H9 (cell line): ENCODE measurements at regions not wholly inside any gene's neighbourhood (a gene's known extent, or its start where the extent isn't known, plus 50 kb on each side); places are given as distances from the start of the nearest gene placed in this dataset.

Experiments used
- DNase-seq: peaks from one replicate; pipeline ENCODE4 v3.0.0-alpha.2; 2017
- H2AFZ ChIP-seq: one replicate; pipeline ENCODE4 v1.6.1; 2013; ENCODE audit warnings: mild to moderate bottlenecking, low read length, control low read depth, moderate library complexity
- H2AK5ac ChIP-seq: 2 replicates; pipeline ENCODE4 v1.6.1; 2013; ENCODE audit warnings: low read length, control low read depth, mixed read lengths; ENCODE audit not compliant: insufficient read length
- H2BK120ac ChIP-seq: one replicate; pipeline ENCODE4 v1.6.1; 2013; ENCODE audit warnings: low read depth, mild to moderate bottlenecking, low read length, control low read depth, inconsistent platforms; ENCODE audit not compliant: poor library complexity, severe bottlenecking
- H2BK12ac ChIP-seq: 2 replicates; pipeline ENCODE4 v1.6.1; 2013; ENCODE audit warnings: low read length, control low read depth, mixed read lengths, low read depth; ENCODE audit not compliant: insufficient read length
- H2BK15ac ChIP-seq: 2 replicates; pipeline ENCODE4 v1.6.1; 2013; ENCODE audit warnings: low read depth, low read length, control low read depth
- H2BK20ac ChIP-seq: one replicate; pipeline ENCODE4 v1.6.1; 2013; ENCODE audit warnings: low read depth, mild to moderate bottlenecking, low read length, control low read depth, inconsistent platforms; ENCODE audit not compliant: poor library complexity, severe bottlenecking
- H2BK5ac ChIP-seq: 2 replicates; pipeline ENCODE4 v1.6.1; 2013; ENCODE audit warnings: low read length, control low read depth, mixed read lengths; ENCODE audit not compliant: insufficient read length
- H3K14ac ChIP-seq: 2 replicates; pipeline ENCODE4 v1.6.1; 2013; ENCODE audit warnings: low read length, control low read depth; ENCODE audit not compliant: insufficient read depth
- H3K18ac ChIP-seq: 2 replicates; pipeline ENCODE4 v1.6.1; 2013; ENCODE audit warnings: low read depth, mild to moderate bottlenecking, mixed read lengths, low read length, control low read depth; ENCODE audit not compliant: insufficient read length
- H3K23ac ChIP-seq: 2 replicates; pipeline ENCODE4 v1.6.1; 2013; ENCODE audit warnings: low read length, control low read depth, mixed read lengths, low read depth; ENCODE audit not compliant: insufficient read length
- H3K23me2 ChIP-seq: 2 replicates; pipeline ENCODE4 v1.6.1; 2013; ENCODE audit warnings: low read depth, mild to moderate bottlenecking, mixed read lengths, low read length, control low read depth; ENCODE audit not compliant: insufficient read length, poor library complexity, severe bottlenecking
- H3K27ac ChIP-seq: 2 replicates; pipeline ENCODE4 v1.5.1; 2013; ENCODE audit warnings: low read length, control low read depth, mixed read lengths, low read depth; ENCODE audit not compliant: insufficient read length
- H3K27me3 ChIP-seq: 2 replicates; pipeline ENCODE4 v1.6.1; 2013; ENCODE audit warnings: low read length, control low read depth, inconsistent platforms; ENCODE audit not compliant: insufficient read depth
- H3K4ac ChIP-seq: 2 replicates; pipeline ENCODE4 v1.6.1; 2013; ENCODE audit warnings: low read depth, mild to moderate bottlenecking, control low read depth, inconsistent platforms, low read length, moderate library complexity
- H3K4me1 ChIP-seq: 2 replicates; pipeline ENCODE4 v1.6.1; 2013; ENCODE audit warnings: low read length, control low read depth, inconsistent platforms; ENCODE audit not compliant: insufficient read depth
- H3K4me2 ChIP-seq: 2 replicates; pipeline ENCODE4 v1.6.1; 2013; ENCODE audit warnings: low read length, control low read depth, mixed read lengths; ENCODE audit not compliant: insufficient read length, insufficient read depth
- H3K56ac ChIP-seq: 2 replicates; pipeline ENCODE4 v1.6.1; 2013; ENCODE audit warnings: low read depth, mild to moderate bottlenecking, mixed read lengths, low read length, control low read depth; ENCODE audit not compliant: insufficient read length
- H3K79me1 ChIP-seq: 2 replicates; pipeline ENCODE4 v1.6.1; 2013; ENCODE audit warnings: low read depth, mild to moderate bottlenecking, moderate library complexity, low read length, control low read depth, inconsistent platforms; ENCODE audit not compliant: insufficient read depth, poor library complexity, severe bottlenecking
- H3K79me2 ChIP-seq: 2 replicates; pipeline ENCODE4 v1.6.1; 2013; ENCODE audit warnings: low read length, control low read depth, inconsistent platforms; ENCODE audit not compliant: insufficient read depth
- H3K9ac ChIP-seq: 2 replicates; pipeline ENCODE4 v1.6.1; 2013; ENCODE audit warnings: low read length, control low read depth, mixed read lengths; ENCODE audit not compliant: insufficient read length; ENCODE audit errors: extremely low read depth
- H3K9me3 ChIP-seq: one replicate; pipeline ENCODE4 v1.6.1; 2013; ENCODE audit warnings: low read depth, low read length, inconsistent platforms; ENCODE audit not compliant: control insufficient read depth
- H3T11ph ChIP-seq: one replicate; pipeline ENCODE4 v1.6.1; 2013; ENCODE audit warnings: mild to moderate bottlenecking, low read length, control low read depth, inconsistent platforms
- H4K20me1 ChIP-seq: one replicate; pipeline ENCODE4 v1.6.1; 2013; ENCODE audit not compliant: control insufficient read depth, insufficient read length, insufficient read depth
- H4K5ac ChIP-seq: 2 replicates; pipeline ENCODE4 v1.6.1; 2013; ENCODE audit warnings: low read depth, mild to moderate bottlenecking, mixed read lengths, low read length, control low read depth; ENCODE audit not compliant: insufficient read length
- H4K8ac ChIP-seq: replicated peaks from 2 replicates; pipeline ENCODE4 v1.6.1; 2013; ENCODE audit warnings: low read length, control low read depth, mixed read lengths, low read depth; ENCODE audit not compliant: insufficient read length
- H4K91ac ChIP-seq: 2 replicates; pipeline ENCODE4 v1.6.1; 2013; ENCODE audit warnings: low read depth, mild to moderate bottlenecking, moderate library complexity, mixed read lengths, low read length, control low read depth; ENCODE audit not compliant: insufficient read length
- H3K27ac Mint-ChIP-seq, 3 experiments: 2 replicates in 2 of 3; 3 replicates in 1 of 3; pipeline ENCODE4 v1.8.0; 2020 to 2021; ENCODE audit warnings: mixed read lengths in 3 of 3, mild to moderate bottlenecking in 1 of 3, moderate library complexity in 1 of 3
- H3K27me3 Mint-ChIP-seq: 2 replicates; pipeline ENCODE4 v1.8.0; 2021; ENCODE audit warnings: low read depth, mild to moderate bottlenecking, moderate library complexity, mixed read lengths
- H3K36me3 Mint-ChIP-seq, 3 experiments: 2 replicates in 2 of 3; 3 replicates in 1 of 3; pipeline ENCODE4 v1.8.0; 2020 to 2021; ENCODE audit warnings: low read depth in 3 of 3, mixed read lengths in 3 of 3; ENCODE audit not compliant: insufficient read depth in 1 of 3
- H3K4me1 Mint-ChIP-seq, 2 experiments: 2 replicates each; pipeline ENCODE4 v1.8.0; 2020; ENCODE audit warnings: mixed read lengths in 2 of 2
- H3K4me3 Mint-ChIP-seq, 2 experiments: 2 replicates in 1 of 2; 3 replicates in 1 of 2; pipeline ENCODE4 v1.8.0; 2020 to 2021; ENCODE audit warnings: mild to moderate bottlenecking in 2 of 2, mixed read lengths in 2 of 2, moderate library complexity in 1 of 2
- H3K9me3 Mint-ChIP-seq, 2 experiments: 2 replicates in 1 of 2; 3 replicates in 1 of 2; pipeline ENCODE4 v1.8.0; 2020; ENCODE audit warnings: mild to moderate bottlenecking in 2 of 2, mixed read lengths in 2 of 2, moderate library complexity in 1 of 2
- WGBS: extraction: QIAGEN DNeasy Blood & Tissue Kit; methylation state at CpG from one replicate; pipeline ENCODE4 v1.1.7; 2013; ENCODE audit warnings: missing lambda C conversion rate, low lambda C conversion rate, mixed read lengths; ENCODE audit not compliant: insufficient read length; ENCODE audit errors: extremely low coverage; 5-methylcytosine and 5-hydroxymethylcytosine counted together
- TF ChIP-seq, protein P1 (sequence below): fragments of 200-600 bp; sonication (generic); conservative IDR thresholded peaks from 3 replicates; pipeline ENCODE4 v1.8.0; 2021; ENCODE audit warnings: antibody characterized with exemption, mild to moderate bottlenecking

- H4K91ac ChIP-seq, result no peak overlapping the region
- Mint-ChIP-seq H3K4me1 (peaks cover 9 to 13% of the 10 kb centered on the region in 2 experiments), H3K4me3 (no peak overlapping the region), H3K27ac (peak overlapping the region in 1 of 3 experiments; percentile 51; a peak in 2 of 7 replicates), H3K36me3 (no peaks in the 10 kb centered on the region), H3K9me3 (no peaks in the 10 kb centered on the region), H3K27me3 (no peaks in the 10 kb centered on the region; the same call in 1 of the 2 replicates)
- H3K23me2 ChIP-seq, result no peaks in the 10 kb centered on the region
- H4K20me1 ChIP-seq, result no peaks in the 10 kb centered on the region
- no peak overlapping the region for H4K5ac ChIP-seq
- no peaks in the 10 kb centered on the region for H3K79me2 ChIP-seq
- no peak overlapping the region for H2BK120ac ChIP-seq
- no peak overlapping the region for H2AK5ac ChIP-seq
- no peak overlapping the region for H2BK12ac ChIP-seq
- H3K79me1 ChIP-seq, result no peaks in the 10 kb centered on the region
- H3K4ac ChIP-seq, result no peak overlapping the region
- no peak overlapping the region for H3K14ac ChIP-seq
- no peaks in the 10 kb centered on the region for H3K27me3 ChIP-seq
- no peak overlapping the region for H3K23ac ChIP-seq
- H2BK5ac ChIP-seq, result no peak overlapping the region
- H3K56ac ChIP-seq, result no peak overlapping the region
- TF ChIP-seq, protein P1, sequence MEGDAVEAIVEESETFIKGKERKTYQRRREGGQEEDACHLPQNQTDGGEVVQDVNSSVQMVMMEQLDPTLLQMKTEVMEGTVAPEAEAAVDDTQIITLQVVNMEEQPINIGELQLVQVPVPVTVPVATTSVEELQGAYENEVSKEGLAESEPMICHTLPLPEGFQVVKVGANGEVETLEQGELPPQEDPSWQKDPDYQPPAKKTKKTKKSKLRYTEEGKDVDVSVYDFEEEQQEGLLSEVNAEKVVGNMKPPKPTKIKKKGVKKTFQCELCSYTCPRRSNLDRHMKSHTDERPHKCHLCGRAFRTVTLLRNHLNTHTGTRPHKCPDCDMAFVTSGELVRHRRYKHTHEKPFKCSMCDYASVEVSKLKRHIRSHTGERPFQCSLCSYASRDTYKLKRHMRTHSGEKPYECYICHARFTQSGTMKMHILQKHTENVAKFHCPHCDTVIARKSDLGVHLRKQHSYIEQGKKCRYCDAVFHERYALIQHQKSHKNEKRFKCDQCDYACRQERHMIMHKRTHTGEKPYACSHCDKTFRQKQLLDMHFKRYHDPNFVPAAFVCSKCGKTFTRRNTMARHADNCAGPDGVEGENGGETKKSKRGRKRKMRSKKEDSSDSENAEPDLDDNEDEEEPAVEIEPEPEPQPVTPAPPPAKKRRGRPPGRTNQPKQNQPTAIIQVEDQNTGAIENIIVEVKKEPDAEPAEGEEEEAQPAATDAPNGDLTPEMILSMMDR, result no peak
- H3T11ph ChIP-seq, result no peak overlapping the region
- H3K27ac ChIP-seq, result no peak overlapping the region
- DNase-seq, result no peak
- H3K4me1 ChIP-seq, result no peaks in the 10 kb centered on the region
- no peak overlapping the region for H2BK15ac ChIP-seq
- H3K4me2 ChIP-seq, result no peak overlapping the region
- no peak overlapping the region for H3K18ac ChIP-seq
- H4K8ac ChIP-seq, result no peak overlapping the region
- no peak overlapping the region for H3K9ac ChIP-seq
- WGBS, result no CpG with 5 or more reads among the region's 5 CpGs
- H3K9me3 ChIP-seq, result no peaks in the 10 kb centered on the region
- no peak overlapping the region for H2BK20ac ChIP-seq
- H2AFZ ChIP-seq, result no peak overlapping the region
Measured at GRCh38 chr10:83218205-83218604, 921.1 kb upstream of the GHITM start.
